ENCODE measurements at regions not wholly inside any gene's neighbourhood (a gene's known extent, or its start where the extent isn't known, plus 50 kb on each side); places are given as distances from the start of the nearest gene placed in this dataset.

- TF ChIP-seq HCFC1 (IDR thresholded peaks at IDR 0.05; ENCODE audit: low read length) (no peak), ATF7 (IDR thresholded peaks at IDR 0.05; ENCODE audit: low read depth) (no peak), RB1 (IDR thresholded peaks at IDR 0.05; ENCODE audit: borderline replicate concordance) (no peak), RFX5 (IDR thresholded peaks at IDR 0.05; ENCODE audit: low read depth, low read length) (0 out of 2 replicates have a peak, but pooled peaks have one; percentile 15), GATAD2B (conservative IDR thresholded peaks at IDR 0.05; ENCODE audit: low read depth) (0 out of 2 replicates have a peak, but pooled peaks have one; percentile 40), RUNX3 (IDR thresholded peaks at IDR 0.05; ENCODE audit: low read length) (no peak), RAD21 (IDR thresholded peaks at IDR 0.05; ENCODE audit: insufficient read depth, low read depth, low read length) (peak; percentile 93), BHLHE40 (IDR thresholded peaks at IDR 0.05; ENCODE audit: borderline replicate concordance in 1 of 2, low read depth in 2 of 2, low read length in 1 of 2) (peak in 1 of 2 experiments; percentile 32; a peak in 1 of 4 replicates), ZSCAN29 (IDR thresholded peaks at IDR 0.05) (no peak), CHD4 (IDR thresholded peaks at IDR 0.05) (no peak), SKIL (IDR thresholded peaks at IDR 0.05; ENCODE audit: low read depth, poor library complexity, severe bottlenecking) (no peak)
These were observed 71.7 kb upstream of the ETS2 start (continued) for GRCh38 chr21:38733972-38734546.
